DMS 273 (cell line): ENCODE measurements at regions not wholly inside any gene's neighbourhood (a gene's known extent, or its start where the extent isn't known, plus 50 kb on each side); places are given as distances from the start of the nearest gene placed in this dataset.
"Not testable (repeated sequence)": the region's sequence is repeated elsewhere in the genome, so short reads cannot be mapped to it uniquely, and the experiment has no call there.

Experiments used
- DNase-seq: peaks from one replicate; lab custom pipeline; 2025; ENCODE audit not compliant: unreplicated experiment; lab: John Stamatoyannopoulos, UW

DNA sequence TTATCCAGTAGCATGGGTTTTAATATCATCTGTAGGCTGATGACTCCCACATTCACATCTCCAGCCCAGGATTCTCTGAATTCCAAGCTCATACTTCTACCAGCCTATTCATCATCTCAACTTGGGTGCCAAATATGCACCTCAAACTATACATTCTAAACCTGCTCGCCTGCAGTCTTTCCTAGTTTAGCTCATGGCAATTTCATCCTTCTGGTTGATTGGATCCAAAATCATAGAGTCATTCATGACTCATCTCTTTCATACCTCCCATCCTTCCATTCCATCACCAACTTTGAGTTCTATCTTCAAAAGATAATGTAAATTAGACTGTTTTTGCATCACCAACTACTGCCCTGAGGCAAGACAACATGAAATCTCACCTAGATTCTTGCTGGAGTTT is 99.7 kb upstream of the EGLN3 start:
- DNase-seq = no peak

DNA sequence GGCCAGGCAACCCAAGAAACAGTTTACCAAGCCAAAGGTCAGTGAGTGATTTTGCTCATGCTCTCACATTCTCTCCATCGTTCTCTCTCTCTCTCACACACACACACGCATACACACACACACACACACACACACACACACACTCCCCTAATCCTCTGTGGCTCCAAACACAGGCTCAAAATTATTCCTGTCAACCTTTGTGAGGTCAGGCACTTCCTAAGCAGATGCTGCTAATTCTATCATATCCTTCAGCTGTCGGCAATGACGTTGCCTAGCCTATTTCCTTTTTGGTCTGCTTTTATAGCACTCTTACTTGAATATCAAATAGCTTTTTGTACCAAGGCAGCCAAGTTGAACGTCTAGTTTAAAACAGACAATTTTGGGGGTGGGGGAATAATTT is 98.9 kb upstream of the EGLN3 start:
- no peak for DNase-seq

GRCh38 chr14:34049187-34049586 is 98.3 kb upstream of the EGLN3 start:
- not testable (repeated sequence) for DNase-seq

DNA sequence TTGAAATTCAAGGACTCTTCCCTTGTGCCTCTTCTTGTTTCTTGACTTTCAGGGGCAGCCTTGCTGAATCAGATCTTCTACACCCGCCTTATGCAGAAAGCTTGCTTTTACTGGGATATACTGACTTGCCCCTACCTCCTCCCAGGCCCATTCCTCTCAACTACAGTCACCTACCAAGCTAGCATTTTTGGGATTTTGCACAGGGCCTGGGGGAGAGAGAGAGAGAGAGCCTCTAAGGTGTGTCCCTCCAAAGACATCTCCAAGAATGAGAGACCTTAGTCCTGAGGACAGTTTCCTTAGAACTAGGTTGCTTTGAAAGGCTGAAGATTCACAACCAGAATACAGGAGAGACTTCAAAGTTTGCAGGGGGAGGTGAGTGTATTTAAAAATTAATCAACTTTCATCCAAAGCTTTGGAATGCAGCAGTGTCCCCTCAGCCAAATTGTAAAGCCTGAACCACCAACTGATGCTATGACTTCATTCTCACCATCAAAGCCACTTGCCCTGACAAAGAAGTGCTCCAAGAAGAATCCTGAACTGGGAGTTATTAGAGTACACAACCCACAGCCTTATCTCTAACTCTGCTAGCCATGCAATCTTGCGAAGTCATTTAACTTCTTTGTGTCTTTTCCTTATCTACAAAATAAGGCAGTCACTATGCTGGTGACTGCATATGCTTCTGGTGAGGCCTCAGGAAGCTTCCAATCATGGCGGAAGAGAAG is 96.1 kb upstream of the EGLN3 start:
- no peak for DNase-seq

- no peak for DNase-seq
Observed at GRCh38 chr14:34044666-34045306, 93.9 kb upstream of the EGLN3 start.

GRCh38 chr14:34044373-34044637 is 93.4 kb upstream of the EGLN3 start:
- no peak for DNase-seq

DNA sequence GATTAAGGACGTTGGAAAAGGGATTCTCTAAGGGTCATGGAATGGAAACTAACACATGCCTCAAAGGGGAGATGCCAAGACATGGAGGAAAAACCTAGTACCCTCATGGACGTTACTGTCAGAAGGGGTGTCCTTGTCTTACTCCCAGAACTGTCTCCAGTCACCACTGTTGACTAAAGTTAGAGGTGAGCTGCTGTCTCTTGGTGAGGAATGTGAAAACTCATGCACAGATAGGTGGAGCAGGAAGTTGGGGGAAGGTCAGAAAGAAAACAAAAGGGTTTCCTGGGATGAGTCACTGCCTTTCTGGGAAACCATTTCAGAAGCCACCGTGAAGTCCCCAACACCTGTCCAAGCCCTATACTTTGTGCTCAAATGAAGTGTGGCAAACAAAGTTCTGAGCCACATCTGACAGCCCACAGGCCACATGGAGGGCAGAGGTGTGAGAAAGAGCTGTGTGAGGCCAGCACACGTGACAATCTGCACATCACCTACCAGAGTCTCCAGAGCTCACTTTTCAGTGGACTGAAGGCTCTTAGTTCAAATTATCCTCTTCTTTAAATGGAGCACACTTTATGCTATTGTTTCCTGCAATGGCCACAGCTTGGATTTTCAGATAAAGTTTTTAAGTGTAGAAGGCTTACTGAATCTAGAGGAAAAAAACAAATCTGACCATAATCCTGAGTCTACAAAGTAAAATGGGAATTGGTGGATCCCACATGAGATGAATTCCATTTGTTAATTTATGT is 92.9 kb upstream of the EGLN3 start:
- no peak for DNase-seq

GRCh38 chr14:34041220-34041619 is 90.3 kb upstream of the EGLN3 start:
- no peak for DNase-seq

DNA sequence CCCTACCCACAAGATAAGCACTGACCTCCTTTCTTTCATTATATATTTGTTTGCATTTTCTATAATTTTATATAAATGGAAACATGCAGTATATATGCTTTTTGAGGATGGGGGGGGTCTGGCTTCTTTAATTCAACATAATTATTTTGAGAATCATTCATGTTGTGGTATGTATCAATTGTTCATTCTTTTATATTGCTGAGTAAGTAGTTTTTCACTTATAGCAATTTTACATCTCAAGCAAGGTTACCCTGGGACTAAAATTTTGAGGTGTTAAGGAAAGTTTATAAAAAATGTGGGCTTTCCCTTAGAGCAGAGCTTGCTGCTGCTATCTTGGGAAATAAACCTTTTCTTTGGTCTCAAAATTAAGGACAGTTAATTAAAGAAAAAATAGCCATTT is 89.9 kb upstream of the EGLN3 start:
- DNase-seq = no peak

DNA sequence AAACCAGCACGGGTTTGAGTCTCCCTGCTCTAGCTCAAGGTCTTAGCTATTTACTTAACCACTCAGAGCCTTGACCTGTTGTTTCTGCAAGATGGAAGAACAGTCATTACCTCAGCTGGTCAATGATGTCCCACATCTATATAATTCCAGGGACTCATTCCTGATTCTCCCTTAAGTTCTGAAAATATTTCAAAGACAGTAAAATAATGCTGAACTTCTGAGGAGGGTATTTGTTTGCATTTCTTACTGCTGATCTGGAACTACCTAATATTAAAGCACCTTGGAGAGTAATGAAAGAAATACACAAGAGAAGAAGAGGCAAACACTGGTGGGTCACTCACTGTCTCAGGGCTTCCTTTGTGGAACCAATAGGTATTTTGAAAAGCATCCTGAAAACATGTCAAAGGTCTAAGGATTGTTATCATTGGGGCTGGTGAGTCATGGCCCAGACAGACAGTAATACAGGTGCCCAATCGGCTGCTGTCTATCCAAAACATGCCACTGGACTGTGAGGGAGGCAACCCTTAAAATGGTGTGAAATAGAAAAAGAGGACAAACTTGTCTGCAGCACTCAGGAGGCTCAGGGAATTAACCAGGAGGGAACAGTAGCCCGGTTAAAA is 88.7 kb upstream of the EGLN3 start:
- no peak for DNase-seq

GRCh38 chr14:34038358-34039057 is 87.6 kb upstream of the EGLN3 start:
- no peak for DNase-seq

GRCh38 chr14:34036319-34036766 is 85.5 kb upstream of the EGLN3 start:
- no peak for DNase-seq

DNA sequence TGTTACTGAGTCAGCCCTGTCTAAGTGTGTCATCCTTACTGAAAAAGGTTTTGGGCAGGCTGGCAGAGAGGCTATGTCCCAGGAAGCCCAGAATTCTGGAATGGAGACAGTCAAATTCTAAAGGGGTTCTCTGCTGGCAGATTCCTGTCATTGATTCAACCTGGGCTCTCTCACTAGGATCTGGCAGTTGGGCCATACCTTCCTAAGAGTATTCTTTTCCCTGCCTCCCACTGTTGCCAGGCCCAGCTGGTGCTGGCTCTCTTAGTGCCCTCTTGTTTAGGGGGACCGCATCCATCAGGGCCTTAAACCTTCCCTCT is 85.0 kb upstream of the EGLN3 start:
- DNase-seq = no peak

- DNase-seq = peak; percentile 21
Observed at GRCh38 chr14:34035177-34035933, 84.5 kb upstream of the EGLN3 start.

- DNase-seq = no peak
Observed at GRCh38 chr14:34034447-34035176, 83.7 kb upstream of the EGLN3 start.

- no peak for DNase-seq
Observed at GRCh38 chr14:34032720-34033119, 81.8 kb upstream of the EGLN3 start.

DNA sequence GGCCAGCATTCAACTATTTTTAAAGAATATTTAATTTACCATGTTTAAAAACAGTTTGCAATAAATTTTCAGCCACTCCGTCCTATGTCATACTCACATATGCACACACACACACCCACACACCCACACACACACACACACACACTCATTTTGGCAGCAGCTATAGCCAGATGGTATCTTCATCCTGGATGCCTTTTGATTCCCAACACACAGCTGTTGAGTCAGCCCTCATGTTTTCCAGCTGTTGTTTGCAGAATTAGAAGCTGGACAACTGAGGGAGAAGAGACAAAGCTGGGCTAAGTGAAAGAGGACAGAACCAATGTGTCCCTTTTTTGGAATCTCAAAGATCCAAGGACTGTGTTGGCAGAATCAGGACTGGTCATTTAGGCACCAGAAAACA is 80.0 kb upstream of the EGLN3 start:
- peak; percentile 94 for DNase-seq

DNA sequence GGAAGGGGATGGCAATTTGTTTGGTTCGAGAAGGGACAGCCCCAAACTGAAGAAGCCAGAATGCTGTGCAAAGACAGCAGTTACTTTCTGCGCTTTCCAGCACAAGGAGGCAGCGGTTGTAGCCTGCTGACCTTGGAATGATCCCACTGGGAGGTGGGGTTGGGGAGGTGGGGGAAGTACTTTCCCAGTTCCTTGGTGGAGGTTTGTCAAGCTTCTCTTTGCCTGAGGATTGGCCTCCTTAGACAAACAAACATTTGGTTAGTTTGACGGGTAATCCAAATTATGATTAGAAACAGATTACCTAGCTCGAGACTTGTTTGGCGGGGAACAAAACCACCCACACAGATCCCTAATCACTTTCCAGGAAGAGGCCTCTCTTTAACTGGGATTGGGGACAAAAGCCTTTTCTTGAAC is 79.1 kb upstream of the EGLN3 start:
- DNase-seq = peak; percentile 21

GRCh38 chr14:34027990-34028495 is 77.2 kb upstream of the EGLN3 start:
- DNase-seq = peak; percentile 26
